ENCODE measurements at regions not wholly inside any gene's neighbourhood (a gene's known extent, or its start where the extent isn't known, plus 50 kb on each side); places are given as distances from the start of the nearest gene placed in this dataset.

GRCh38 chr1:58983162-58983561, 199.3 kb upstream of the JUN start:
- TF ChIP-seq CTCF (IDR thresholded peaks at IDR 0.05) (no peak), POLR2A (IDR thresholded peaks at IDR 0.05) (no peak), POLR2AphosphoS5 (IDR thresholded peaks at IDR 0.05) (no peak)

Data from sigmoid colon (tissue), 4 donors.